ENCODE measurements at regions not wholly inside any gene's neighbourhood (a gene's known extent, or its start where the extent isn't known, plus 50 kb on each side); places are given as distances from the start of the nearest gene placed in this dataset.

GRCh38 chr6:155647354-155647753 lies 191.7 kb upstream of the NOX3 start:
- intact Hi-C loops (cut with DNase I, micrococcal nuclease) = no loop called here
- TF ChIP-seq CTCF (IDR thresholded peaks at IDR 0.05) = no peak
- Histone ChIP-seq H3K9me3 (no peaks in the 10 kb centered on the region), H3K4me3 (no peak overlapping the region), H3K4me1 (ENCODE audit: low read depth) (no peaks in the 10 kb centered on the region), H3K36me3 (ENCODE audit: low read depth) (no peaks in the 10 kb centered on the region)
- ATAC-seq (no peak), DNase-seq (no peak)

- H3K4me1 ChIP-seq (ENCODE audit: low read depth) = no peaks in the 10 kb centered on the region
- H3K9me3 ChIP-seq = no peaks in the 10 kb centered on the region
- no peak for TF ChIP-seq CTCF (IDR thresholded peaks at IDR 0.05)
- no peaks in the 10 kb centered on the region for H3K36me3 ChIP-seq (ENCODE audit: low read depth)
- no peak for ATAC-seq
- H3K4me3 ChIP-seq = no peak overlapping the region
- intact Hi-C loops (cut with DNase I, micrococcal nuclease) = no loop called here
- DNase-seq = no peak
Measured at GRCh38 chr6:155646443-155646842, 190.8 kb upstream of the NOX3 start.

GRCh38 chr6:155645325-155645724 lies 189.7 kb upstream of the NOX3 start:
- no peak for ATAC-seq
- Histone ChIP-seq H3K36me3 (ENCODE audit: low read depth) (no peaks in the 10 kb centered on the region), H3K9me3 (no peaks in the 10 kb centered on the region), H3K4me1 (ENCODE audit: low read depth) (no peaks in the 10 kb centered on the region), H3K4me3 (no peak overlapping the region)
- DNase-seq = no peak
- intact Hi-C loops (cut with DNase I, micrococcal nuclease) = no loop called here
- no peak for TF ChIP-seq CTCF (IDR thresholded peaks at IDR 0.05)

GRCh38 chr6:155641603-155642002 lies 186.0 kb upstream of the NOX3 start:
- intact Hi-C loops (cut with DNase I, micrococcal nuclease) = no loop called here
- TF ChIP-seq CTCF (IDR thresholded peaks at IDR 0.05) = no peak
- DNase-seq (no peak), ATAC-seq (no peak)
- Histone ChIP-seq H3K4me3 (no peak overlapping the region), H3K9me3 (no peaks in the 10 kb centered on the region), H3K4me1 (ENCODE audit: low read depth) (no peaks in the 10 kb centered on the region), H3K36me3 (ENCODE audit: low read depth) (no peaks in the 10 kb centered on the region)

GRCh38 chr6:155638200-155638599 lies 182.6 kb upstream of the NOX3 start:
- no peak for TF ChIP-seq CTCF (IDR thresholded peaks at IDR 0.05)
- intact Hi-C loops (cut with DNase I, micrococcal nuclease) = loop anchor here in 1 of 2 donors (5.0 kb wide), 1 partner anchor 36 kb away; no protein-coding TSS in a partner anchor
- no peak for ATAC-seq
- Histone ChIP-seq H3K36me3 (ENCODE audit: low read depth) (no peaks in the 10 kb centered on the region), H3K9me3 (no peaks in the 10 kb centered on the region), H3K4me1 (ENCODE audit: low read depth) (no peaks in the 10 kb centered on the region), H3K4me3 (no peak overlapping the region)
- DNase-seq = no peak

GRCh38 chr6:155635416-155635815 lies 179.8 kb upstream of the NOX3 start:
- no peak for TF ChIP-seq CTCF (IDR thresholded peaks at IDR 0.05)
- no peaks in the 10 kb centered on the region for H3K9me3 ChIP-seq
- no peak for ATAC-seq
- intact Hi-C loops (cut with DNase I, micrococcal nuclease) = loop anchor here in 1 of 2 donors (5.0 kb wide), 1 partner anchor 33 kb away; no protein-coding TSS in a partner anchor
- DNase-seq = no peak
- no peaks in the 10 kb centered on the region for H3K36me3 ChIP-seq (ENCODE audit: low read depth)
- H3K4me3 ChIP-seq = no peak overlapping the region
- H3K4me1 ChIP-seq (ENCODE audit: low read depth) = no peaks in the 10 kb centered on the region

Data from mucosa of descending colon (tissue), 3 donors.